Thyroid gland (tissue), 4 donors: ENCODE measurements at regions not wholly inside any gene's neighbourhood (a gene's known extent, or its start where the extent isn't known, plus 50 kb on each side); places are given as distances from the start of the nearest gene placed in this dataset.

Source experiments
- POLR2A ChIP-seq, 2 donors: fragments of 450-650 bp; IDR thresholded peaks; one replicate each; pipeline ENCODE4 v1.6.1; 2017; ENCODE audit warnings: antibody characterized with exemption in 2 of 2, mild to moderate bottlenecking in 2 of 2, moderate library complexity in 1 of 2
- TF ChIP-seq, protein P1 (sequence below), 6 experiments: fragments of 200-600 bp in 3 of 6; fragments of 450-650 bp in 3 of 6; sonication (generic) in 3 of 6; IDR thresholded peaks; one replicate each; pipeline ENCODE4 v1.5.1; 2016 to 2019; ENCODE audit warnings: antibody characterized with exemption in 6 of 6, mild to moderate bottlenecking in 2 of 6, inconsistent platforms in 1 of 6, moderate library complexity in 1 of 6

DNA sequence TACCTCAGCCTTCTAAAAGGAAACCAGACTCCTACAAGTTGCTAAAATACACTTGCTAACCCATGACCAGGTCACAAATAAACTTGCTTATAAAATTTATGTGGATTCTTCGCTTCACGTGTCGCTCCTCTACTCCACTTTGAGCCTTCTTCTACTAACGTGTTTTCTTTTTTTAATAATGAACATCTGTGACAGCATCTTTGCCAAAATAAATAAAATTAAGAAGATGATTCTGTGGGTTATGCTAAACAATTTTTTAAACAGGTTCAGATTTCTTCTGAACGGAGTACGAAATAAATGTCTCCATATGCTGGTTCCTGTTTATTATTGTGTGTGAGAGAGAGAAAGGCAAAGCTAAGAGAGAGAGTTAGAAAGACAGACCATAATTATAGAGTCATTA, 735.8 kb downstream of the LTN1 start:
- TF ChIP-seq POLR2A (IDR thresholded peaks at IDR 0.05): no peak
- TF ChIP-seq, protein P1, sequence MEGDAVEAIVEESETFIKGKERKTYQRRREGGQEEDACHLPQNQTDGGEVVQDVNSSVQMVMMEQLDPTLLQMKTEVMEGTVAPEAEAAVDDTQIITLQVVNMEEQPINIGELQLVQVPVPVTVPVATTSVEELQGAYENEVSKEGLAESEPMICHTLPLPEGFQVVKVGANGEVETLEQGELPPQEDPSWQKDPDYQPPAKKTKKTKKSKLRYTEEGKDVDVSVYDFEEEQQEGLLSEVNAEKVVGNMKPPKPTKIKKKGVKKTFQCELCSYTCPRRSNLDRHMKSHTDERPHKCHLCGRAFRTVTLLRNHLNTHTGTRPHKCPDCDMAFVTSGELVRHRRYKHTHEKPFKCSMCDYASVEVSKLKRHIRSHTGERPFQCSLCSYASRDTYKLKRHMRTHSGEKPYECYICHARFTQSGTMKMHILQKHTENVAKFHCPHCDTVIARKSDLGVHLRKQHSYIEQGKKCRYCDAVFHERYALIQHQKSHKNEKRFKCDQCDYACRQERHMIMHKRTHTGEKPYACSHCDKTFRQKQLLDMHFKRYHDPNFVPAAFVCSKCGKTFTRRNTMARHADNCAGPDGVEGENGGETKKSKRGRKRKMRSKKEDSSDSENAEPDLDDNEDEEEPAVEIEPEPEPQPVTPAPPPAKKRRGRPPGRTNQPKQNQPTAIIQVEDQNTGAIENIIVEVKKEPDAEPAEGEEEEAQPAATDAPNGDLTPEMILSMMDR (IDR thresholded peaks at IDR 0.05): no peak
